ENCODE measurements at regions not wholly inside any gene's neighbourhood (a gene's known extent, or its start where the extent isn't known, plus 50 kb on each side); places are given as distances from the start of the nearest gene placed in this dataset.

GRCh38 chr1:201763455-201764140 is 65.4 kb upstream of the IPO9 start:
- no peaks in the 10 kb centered on the region for H4K20me1 ChIP-seq (ENCODE audit: control insufficient read depth, insufficient read depth)
- H3K9ac ChIP-seq (ENCODE audit: control insufficient read depth, insufficient read depth, low read length), result no peak overlapping the region
- no peaks in the 10 kb centered on the region for H3K79me2 ChIP-seq (ENCODE audit: control insufficient read depth, insufficient read depth, low read length)
- H3K4me1 ChIP-seq (ENCODE audit: control insufficient read depth, insufficient read depth, low read length), result 0 out of 2 replicates have a peak, but pooled peaks cover under 1% of the 10 kb centered on the region
- in situ Hi-C loops (cut with MboI), result no loop called here
- ChIA-PET POLR2A (no interaction called here), CTCF (interaction anchor here (1.2 kb wide), 1 partner anchor 402 kb away, joined by 3 read pairs; no protein-coding TSS in a partner anchor), RAD21 (ENCODE audit: unreplicated experiment) (no interaction called here), SMC1A (ENCODE audit: uncharacterized antibody, unreplicated experiment) (interaction anchor here (0.9 kb wide), 1 partner anchor 26 kb away, joined by 3 read pairs; no protein-coding TSS in a partner anchor)
- H3K9me3 ChIP-seq (replicated peaks; ENCODE audit: control insufficient read depth, insufficient read depth, low read length), result no peaks in the 10 kb centered on the region
- no peaks in the 10 kb centered on the region for H3K36me3 ChIP-seq (ENCODE audit: control insufficient read depth in 2 of 2, insufficient read depth in 2 of 2, low read length in 1 of 2)
- H3K4me3 ChIP-seq, result no peak overlapping the region
- TF ChIP-seq SIX5 (IDR thresholded peaks at IDR 0.05; ENCODE audit: low read depth, low read length, severe bottlenecking) (no peak), CBFB (IDR thresholded peaks at IDR 0.05; ENCODE audit: low read depth) (no peak), TAF1 (IDR thresholded peaks at IDR 0.05; ENCODE audit: borderline replicate concordance, low read depth, low read length) (no peak), REST (IDR thresholded peaks at IDR 0.05; ENCODE audit: low read depth, low read length) (no peak), CREB1 (IDR thresholded peaks at IDR 0.05; ENCODE audit: low read depth) (no peak), NFYA (IDR thresholded peaks at IDR 0.05; ENCODE audit: borderline replicate concordance, low read depth, low read length) (no peak), TCF3 (IDR thresholded peaks at IDR 0.05; ENCODE audit: borderline replicate concordance, insufficient read depth, low read depth, low read length) (no peak)
- TF ChIP-seq, protein P1, sequence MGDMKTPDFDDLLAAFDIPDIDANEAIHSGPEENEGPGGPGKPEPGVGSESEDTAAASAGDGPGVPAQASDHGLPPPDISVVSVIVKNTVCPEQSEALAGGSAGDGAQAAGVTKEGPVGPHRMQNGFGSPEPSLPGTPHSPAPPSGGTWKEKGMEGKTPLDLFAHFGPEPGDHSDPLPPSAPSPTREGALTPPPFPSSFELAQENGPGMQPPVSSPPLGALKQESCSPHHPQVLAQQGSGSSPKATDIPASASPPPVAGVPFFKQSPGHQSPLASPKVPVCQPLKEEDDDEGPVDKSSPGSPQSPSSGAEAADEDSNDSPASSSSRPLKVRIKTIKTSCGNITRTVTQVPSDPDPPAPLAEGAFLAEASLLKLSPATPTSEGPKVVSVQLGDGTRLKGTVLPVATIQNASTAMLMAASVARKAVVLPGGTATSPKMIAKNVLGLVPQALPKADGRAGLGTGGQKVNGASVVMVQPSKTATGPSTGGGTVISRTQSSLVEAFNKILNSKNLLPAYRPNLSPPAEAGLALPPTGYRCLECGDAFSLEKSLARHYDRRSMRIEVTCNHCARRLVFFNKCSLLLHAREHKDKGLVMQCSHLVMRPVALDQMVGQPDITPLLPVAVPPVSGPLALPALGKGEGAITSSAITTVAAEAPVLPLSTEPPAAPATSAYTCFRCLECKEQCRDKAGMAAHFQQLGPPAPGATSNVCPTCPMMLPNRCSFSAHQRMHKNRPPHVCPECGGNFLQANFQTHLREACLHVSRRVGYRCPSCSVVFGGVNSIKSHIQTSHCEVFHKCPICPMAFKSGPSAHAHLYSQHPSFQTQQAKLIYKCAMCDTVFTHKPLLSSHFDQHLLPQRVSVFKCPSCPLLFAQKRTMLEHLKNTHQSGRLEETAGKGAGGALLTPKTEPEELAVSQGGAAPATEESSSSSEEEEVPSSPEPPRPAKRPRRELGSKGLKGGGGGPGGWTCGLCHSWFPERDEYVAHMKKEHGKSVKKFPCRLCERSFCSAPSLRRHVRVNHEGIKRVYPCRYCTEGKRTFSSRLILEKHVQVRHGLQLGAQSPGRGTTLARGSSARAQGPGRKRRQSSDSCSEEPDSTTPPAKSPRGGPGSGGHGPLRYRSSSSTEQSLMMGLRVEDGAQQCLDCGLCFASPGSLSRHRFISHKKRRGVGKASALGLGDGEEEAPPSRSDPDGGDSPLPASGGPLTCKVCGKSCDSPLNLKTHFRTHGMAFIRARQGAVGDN (IDR thresholded peaks at IDR 0.05), result no peak
- TF ChIP-seq, protein P2, sequence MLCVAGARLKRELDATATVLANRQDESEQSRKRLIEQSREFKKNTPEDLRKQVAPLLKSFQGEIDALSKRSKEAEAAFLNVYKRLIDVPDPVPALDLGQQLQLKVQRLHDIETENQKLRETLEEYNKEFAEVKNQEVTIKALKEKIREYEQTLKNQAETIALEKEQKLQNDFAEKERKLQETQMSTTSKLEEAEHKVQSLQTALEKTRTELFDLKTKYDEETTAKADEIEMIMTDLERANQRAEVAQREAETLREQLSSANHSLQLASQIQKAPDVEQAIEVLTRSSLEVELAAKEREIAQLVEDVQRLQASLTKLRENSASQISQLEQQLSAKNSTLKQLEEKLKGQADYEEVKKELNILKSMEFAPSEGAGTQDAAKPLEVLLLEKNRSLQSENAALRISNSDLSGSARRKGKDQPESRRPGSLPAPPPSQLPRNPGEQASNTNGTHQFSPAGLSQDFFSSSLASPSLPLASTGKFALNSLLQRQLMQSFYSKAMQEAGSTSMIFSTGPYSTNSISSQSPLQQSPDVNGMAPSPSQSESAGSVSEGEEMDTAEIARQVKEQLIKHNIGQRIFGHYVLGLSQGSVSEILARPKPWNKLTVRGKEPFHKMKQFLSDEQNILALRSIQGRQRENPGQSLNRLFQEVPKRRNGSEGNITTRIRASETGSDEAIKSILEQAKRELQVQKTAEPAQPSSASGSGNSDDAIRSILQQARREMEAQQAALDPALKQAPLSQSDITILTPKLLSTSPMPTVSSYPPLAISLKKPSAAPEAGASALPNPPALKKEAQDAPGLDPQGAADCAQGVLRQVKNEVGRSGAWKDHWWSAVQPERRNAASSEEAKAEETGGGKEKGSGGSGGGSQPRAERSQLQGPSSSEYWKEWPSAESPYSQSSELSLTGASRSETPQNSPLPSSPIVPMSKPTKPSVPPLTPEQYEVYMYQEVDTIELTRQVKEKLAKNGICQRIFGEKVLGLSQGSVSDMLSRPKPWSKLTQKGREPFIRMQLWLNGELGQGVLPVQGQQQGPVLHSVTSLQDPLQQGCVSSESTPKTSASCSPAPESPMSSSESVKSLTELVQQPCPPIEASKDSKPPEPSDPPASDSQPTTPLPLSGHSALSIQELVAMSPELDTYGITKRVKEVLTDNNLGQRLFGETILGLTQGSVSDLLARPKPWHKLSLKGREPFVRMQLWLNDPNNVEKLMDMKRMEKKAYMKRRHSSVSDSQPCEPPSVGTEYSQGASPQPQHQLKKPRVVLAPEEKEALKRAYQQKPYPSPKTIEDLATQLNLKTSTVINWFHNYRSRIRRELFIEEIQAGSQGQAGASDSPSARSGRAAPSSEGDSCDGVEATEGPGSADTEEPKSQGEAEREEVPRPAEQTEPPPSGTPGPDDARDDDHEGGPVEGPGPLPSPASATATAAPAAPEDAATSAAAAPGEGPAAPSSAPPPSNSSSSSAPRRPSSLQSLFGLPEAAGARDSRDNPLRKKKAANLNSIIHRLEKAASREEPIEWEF (IDR thresholded peaks at IDR 0.05; ENCODE audit: insufficient replicate concordance, low read depth, low read length), result no peak
- H2AFZ ChIP-seq (ENCODE audit: control insufficient read depth, low read depth, low read length), result no peak overlapping the region
- WGBS (ENCODE audit: insufficient coverage, insufficient replicate concordance, low lambda C conversion rate, missing lambda C conversion rate), result 43% methylated on average over 7 of the region's 7 CpGs
- DNase-seq (ENCODE audit: low read depth, low spot score), result no peak
- no peak overlapping the region for H3K4me2 ChIP-seq (ENCODE audit: control insufficient read depth, insufficient read depth)
- intact Hi-C loops (cut with micrococcal nuclease; ENCODE audit: unreplicated experiment), result loop anchor here (5.0 kb wide), 1 partner anchor 46 kb away; no protein-coding TSS in a partner anchor
- H3K27ac ChIP-seq (ENCODE audit: control insufficient read depth, insufficient read depth), result no peak overlapping the region
- FAIRE-seq, result no peak
- ATAC-seq, result no peak
- no peaks in the 10 kb centered on the region; a peak in 1 of 4 replicates for H3K27me3 ChIP-seq (replicated peaks in 1 of 2; ENCODE audit: control insufficient read depth in 2 of 2, insufficient read depth in 2 of 2, low read length in 1 of 2)
- no TSS peak for BruUV-seq (replicated peaks)

All from GM12878 (cell line).